ENCODE measurements at regions not wholly inside any gene's neighbourhood (a gene's known extent, or its start where the extent isn't known, plus 50 kb on each side); places are given as distances from the start of the nearest gene placed in this dataset.
"Not testable (repeated sequence)": the region's sequence is repeated elsewhere in the genome, so short reads cannot be mapped to it uniquely, and the experiment has no call there.

GRCh38 chr6:155544677-155545076 is 89.0 kb upstream of the NOX3 start:
- no peak for DNase-seq

DNA sequence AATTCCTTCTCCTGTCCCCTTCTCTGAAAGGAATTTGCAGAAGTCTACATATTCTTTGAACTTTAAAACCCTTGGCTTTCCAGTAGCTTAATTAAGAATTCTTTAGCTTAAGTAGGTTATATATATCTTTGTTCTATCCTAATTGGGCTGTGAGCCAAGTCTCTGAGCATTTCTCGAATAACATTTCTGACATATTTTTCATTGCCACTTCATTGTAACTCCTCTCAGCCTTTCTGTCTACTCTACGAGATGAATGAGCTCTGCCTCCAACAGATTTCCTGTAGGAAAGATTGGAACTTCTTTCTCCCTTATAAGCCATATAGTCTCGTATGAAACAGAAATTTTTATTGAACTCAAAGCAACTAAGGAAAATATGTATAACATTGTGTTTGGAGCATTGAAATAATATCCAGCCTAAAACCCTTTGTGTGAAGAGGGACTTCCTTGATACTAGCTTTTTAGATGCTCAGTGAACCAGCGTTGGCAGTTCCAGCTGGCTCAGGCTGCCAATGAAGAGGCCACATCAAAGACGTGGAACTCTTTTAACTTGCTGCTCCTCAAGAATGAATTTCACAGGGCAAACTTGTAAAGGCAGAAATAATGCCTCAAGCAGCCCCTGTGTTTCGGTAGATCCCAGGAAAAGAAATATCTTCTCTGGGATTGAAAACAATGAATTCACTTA is 87.7 kb upstream of the NOX3 start:
- no peak for DNase-seq

DNA sequence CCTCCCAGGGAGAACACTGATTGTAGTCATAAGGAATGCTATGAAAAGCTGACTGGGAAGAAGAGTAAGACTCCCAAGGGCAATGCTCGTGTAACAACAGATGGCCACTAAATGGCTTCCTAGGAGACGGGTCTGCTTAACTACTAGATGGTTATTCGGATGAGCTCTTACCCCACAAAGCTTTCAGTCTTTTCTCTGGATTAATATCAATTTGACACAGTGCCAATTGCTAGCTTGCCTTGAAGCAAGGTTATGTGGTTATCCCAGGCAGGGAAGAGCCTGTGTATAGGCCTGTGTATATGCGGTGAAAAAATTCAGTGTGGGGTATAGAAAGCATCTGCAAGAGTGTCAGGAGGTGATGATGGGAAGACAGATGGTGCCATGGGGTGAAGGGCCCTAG is 86.4 kb upstream of the NOX3 start:
- peak; percentile 62 for DNase-seq

DNA sequence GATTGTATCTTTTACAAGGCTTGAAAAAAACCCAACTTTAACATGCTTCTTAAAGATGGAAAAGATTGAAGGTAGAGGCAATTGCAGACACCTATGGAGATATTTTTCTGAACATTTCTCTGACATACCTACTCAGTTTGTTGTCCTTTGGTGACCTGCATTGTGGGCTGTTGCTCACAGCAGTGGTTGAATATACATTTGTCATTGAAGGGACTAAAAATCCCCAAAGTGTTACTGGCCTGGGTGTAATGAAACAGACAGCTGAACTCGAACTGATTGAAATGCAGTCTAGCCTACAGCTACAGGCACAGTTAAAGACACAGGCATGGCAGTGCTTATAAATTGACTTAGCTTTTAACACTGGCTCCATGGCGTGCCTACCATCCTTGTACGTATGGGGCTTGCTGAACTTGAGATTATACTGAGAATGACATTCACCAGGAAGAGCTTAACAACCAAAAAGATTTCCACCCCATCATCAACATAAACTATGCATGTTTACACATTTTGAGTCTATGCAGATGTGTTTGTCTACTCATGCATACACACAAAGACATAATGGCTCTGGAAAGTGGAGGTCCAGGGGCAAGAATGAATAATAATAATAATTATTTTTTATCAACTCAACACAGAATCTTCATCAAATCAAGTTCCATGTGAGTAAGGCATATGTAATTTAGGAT is 83.2 kb upstream of the NOX3 start:
- DNase-seq = no peak

GRCh38 chr6:155534678-155535077 is 79.0 kb upstream of the NOX3 start:
- DNase-seq = no peak

DNA sequence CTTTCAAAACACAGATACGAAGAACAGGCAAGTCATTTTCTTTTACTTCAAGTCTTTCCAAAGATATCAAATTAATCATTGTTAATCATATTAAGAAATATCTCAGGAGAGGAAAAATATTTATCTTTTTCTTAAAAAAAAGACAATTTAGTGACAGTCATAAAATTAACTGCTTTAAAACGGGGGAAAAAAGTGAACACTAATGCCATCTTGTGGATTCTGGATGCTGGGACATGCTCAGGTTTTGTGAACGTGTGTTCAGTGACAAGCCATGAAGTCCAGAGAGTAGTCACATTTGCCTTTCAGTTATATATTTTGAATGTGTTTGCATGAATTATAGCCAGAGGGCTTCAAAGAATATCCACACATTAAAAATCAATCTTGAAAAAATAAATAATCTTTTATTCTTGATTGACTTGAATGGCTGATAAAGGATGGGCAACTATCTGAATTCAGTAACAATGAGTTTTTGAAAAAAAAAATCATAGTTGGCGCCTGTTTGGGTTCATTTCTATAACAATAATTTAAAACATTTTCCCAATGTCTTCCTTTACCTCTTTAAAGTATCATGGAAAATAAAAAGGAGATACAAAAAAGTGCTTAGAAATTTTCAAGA is 74.7 kb upstream of the NOX3 start:
- no peak for DNase-seq

DNA sequence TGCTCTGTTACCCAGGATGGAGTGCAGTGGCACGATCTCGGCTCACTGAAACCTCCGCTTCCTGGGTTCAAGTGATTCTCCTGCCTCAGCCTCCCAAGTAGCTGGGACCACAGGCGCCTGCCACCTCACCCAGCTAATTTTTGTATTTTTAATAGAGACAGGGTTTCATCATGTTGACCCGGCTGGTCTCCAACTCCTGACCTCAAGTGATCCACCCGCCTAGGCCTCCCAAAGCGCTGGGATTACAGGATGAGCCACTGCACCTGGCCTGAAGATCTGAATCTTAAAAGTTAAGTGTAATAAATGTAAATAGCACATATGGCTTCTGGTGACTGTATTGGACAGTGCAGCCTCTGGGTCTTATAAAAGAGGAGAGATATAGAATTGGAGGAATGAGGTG is 74.2 kb upstream of the NOX3 start:
- not testable (repeated sequence) for DNase-seq

DNA sequence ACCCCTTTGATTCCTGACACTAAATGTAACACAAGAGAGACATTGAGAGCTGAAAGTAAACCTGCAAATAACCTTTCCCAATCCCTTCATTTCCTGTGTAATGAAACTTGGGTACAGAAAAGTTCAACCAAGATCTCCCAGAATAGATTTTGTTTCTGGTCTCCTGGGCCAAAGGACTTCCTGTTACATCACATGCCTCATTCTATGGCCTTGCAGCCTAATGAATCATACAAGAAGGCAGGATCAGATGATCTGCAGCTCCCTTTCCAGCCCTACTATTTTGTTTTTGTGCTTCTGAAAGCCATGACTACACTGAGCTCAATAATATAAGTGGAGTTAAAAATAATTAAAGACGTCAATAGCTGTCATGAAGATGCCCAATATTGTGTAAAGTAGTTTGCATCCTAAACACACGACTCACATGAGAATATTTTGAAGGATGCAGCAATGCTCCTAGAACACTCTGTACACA is 73.4 kb upstream of the NOX3 start:
- no peak for DNase-seq

- DNase-seq = no peak
These were observed 72.7 kb upstream of the NOX3 start for GRCh38 chr6:155528335-155528734.

DNA sequence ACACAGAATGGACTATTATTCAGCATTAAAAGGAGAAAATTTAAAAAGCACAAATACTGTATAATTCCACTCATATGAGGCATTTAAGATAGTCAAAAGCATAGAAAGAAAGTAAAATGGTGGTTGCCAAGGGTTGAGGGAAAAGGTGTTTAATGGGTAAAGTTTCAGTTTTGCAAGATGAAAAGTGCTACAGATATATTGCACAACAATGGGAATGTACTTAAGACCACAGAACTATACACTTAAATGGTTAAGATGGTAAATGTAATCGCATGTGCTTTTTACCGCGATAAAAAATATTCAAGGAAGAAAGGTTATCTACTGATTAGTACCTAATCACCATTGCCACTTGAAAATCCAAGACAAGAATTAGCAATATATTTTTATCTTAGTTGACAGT is 71.8 kb upstream of the NOX3 start:
- DNase-seq = no peak

GRCh38 chr6:155523821-155524651 is 68.4 kb upstream of the NOX3 start:
- no peak for DNase-seq

- no peak for DNase-seq
These were observed 66.1 kb upstream of the NOX3 start for GRCh38 chr6:155521719-155522118.

DNA sequence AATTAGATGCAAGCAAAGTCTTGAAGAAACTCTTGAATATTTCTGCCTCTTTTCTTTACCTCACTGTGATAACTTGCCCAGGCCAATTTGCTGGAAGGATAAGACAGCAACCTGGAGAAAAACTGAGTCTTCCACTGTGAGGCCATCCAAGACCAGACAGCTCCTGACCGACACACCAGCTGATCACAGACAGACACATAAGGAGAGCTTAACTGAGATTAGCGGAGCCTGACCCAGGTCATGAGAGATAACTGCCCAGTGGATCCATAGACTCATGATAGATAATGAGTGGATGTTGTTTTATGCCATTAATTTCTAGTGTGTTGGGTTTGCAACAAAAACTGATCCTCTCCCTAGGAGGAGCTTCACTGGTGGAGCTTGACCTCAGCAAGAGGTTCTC is 64.4 kb upstream of the NOX3 start:
- no peak for DNase-seq

GRCh38 chr6:155519176-155519738 is 63.6 kb upstream of the NOX3 start:
- DNase-seq = no peak

- DNase-seq = no peak
These were observed 61.7 kb upstream of the NOX3 start for GRCh38 chr6:155517294-155517693.

DNA sequence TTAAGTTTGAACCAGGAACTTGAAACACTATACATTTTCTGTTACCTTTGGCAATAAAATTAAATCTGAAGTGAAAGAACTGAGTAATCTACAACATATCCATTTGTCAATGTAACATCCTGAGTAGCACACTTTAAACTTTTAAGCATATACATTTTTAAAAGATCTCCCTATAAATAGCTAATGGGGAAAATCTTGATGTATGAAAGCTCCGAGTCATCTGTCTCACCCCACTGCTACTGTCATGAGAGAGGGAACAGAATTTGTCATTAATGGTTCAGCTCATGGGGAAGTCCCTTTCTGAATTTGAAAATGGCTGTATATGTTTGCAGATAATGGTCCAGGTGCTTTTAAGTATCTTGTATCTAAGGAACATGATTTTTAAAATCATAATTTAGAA is 55.2 kb upstream of the NOX3 start:
- DNase-seq = no peak

DNA sequence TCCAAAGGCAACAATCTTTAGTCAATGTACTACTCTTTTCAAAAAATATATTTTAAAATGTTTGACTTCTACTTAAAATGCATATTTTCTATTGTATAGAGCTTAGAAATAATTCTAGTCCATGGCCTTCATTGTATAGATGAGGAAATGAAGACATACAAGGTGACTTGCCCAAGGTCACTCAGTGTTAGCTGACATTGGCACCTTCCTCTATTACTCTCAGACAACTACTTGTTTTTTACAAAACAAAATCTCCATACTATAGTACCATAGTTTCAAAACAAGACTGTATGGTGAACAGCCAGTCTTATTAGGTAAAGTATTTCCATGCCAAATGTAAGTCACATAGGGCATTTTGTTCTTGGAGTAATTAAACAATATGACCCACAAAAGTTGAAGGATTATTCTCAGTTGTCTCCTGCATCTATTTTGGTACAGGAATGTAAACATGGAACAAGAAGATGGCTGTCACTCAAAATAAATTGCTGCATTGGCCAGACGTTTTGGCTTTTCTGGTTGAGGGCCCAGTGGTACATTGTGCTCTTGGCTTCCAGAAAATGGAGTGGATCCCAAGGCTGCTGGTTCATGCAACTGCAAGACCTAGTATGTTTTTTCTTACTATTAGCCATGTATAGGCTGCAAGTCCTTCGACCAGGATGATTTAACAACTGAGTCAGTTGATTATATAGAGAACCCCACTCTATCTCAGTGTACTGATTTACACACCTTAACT is 54.3 kb upstream of the NOX3 start:
- DNase-seq = no peak

GRCh38 chr6:155505608-155505989 is 50.0 kb upstream of the NOX3 start:
- no peak for DNase-seq
